ENCODE measurements at regions not wholly inside any gene's neighbourhood (a gene's known extent, or its start where the extent isn't known, plus 50 kb on each side); places are given as distances from the start of the nearest gene placed in this dataset.

GRCh38 chr5:2217219-2217618 is 334.5 kb upstream of the IRX4 start:
- no peak for TF ChIP-seq CTCF (IDR thresholded peaks at IDR 0.05)
- no peak overlapping the region for H3K27ac Mint-ChIP-seq
- H3K27me3 Mint-ChIP-seq (ENCODE audit: low read depth, poor library complexity), result peaks cover 41% of the 10 kb centered on the region
- H3K36me3 Mint-ChIP-seq (ENCODE audit: low read depth), result no peaks in the 10 kb centered on the region
- no peak overlapping the region for H3K4me3 Mint-ChIP-seq
- no peaks in the 10 kb centered on the region for H3K4me1 Mint-ChIP-seq
- DNase-seq, result no peak
- H3K9me3 Mint-ChIP-seq, result peaks cover 6% of the 10 kb centered on the region

GRCh38 chr5:2214910-2215590 is 332.3 kb upstream of the IRX4 start:
- no peak for DNase-seq
- Mint-ChIP-seq H3K36me3 (ENCODE audit: low read depth) (no peaks in the 10 kb centered on the region), H3K4me3 (no peak overlapping the region), H3K9me3 (peaks cover 6% of the 10 kb centered on the region), H3K4me1 (no peaks in the 10 kb centered on the region), H3K27me3 (ENCODE audit: low read depth, poor library complexity) (peaks cover 43% of the 10 kb centered on the region), H3K27ac (no peak overlapping the region)
- TF ChIP-seq CTCF (IDR thresholded peaks at IDR 0.05), result no peak

GRCh38 chr5:2213121-2213730 is 330.5 kb upstream of the IRX4 start:
- no peaks in the 10 kb centered on the region for H3K9me3 Mint-ChIP-seq
- H3K27me3 Mint-ChIP-seq (ENCODE audit: low read depth, poor library complexity), result peaks cover 36% of the 10 kb centered on the region
- H3K4me1 Mint-ChIP-seq, result no peaks in the 10 kb centered on the region
- DNase-seq, result no peak
- TF ChIP-seq CTCF (IDR thresholded peaks at IDR 0.05), result no peak
- no peaks in the 10 kb centered on the region for H3K36me3 Mint-ChIP-seq (ENCODE audit: low read depth)
- no peak overlapping the region for H3K27ac Mint-ChIP-seq
- no peak overlapping the region for H3K4me3 Mint-ChIP-seq

- Mint-ChIP-seq H3K9me3 (no peaks in the 10 kb centered on the region), H3K27ac (no peak overlapping the region), H3K4me3 (no peak overlapping the region), H3K4me1 (no peaks in the 10 kb centered on the region), H3K27me3 (ENCODE audit: low read depth, poor library complexity) (peaks cover 36% of the 10 kb centered on the region), H3K36me3 (ENCODE audit: low read depth) (no peaks in the 10 kb centered on the region)
- no peak for DNase-seq
- no peak for TF ChIP-seq CTCF (IDR thresholded peaks at IDR 0.05)
Observed at GRCh38 chr5:2212481-2212880, 329.8 kb upstream of the IRX4 start.

- no peaks in the 10 kb centered on the region for H3K36me3 Mint-ChIP-seq (ENCODE audit: low read depth)
- H3K4me3 Mint-ChIP-seq, result no peak overlapping the region
- DNase-seq, result no peak
- H3K27me3 Mint-ChIP-seq (ENCODE audit: low read depth, poor library complexity), result peaks cover 43% of the 10 kb centered on the region
- H3K27ac Mint-ChIP-seq, result no peak overlapping the region
- no peak for TF ChIP-seq CTCF (IDR thresholded peaks at IDR 0.05)
- peaks cover 3% of the 10 kb centered on the region for H3K9me3 Mint-ChIP-seq
- H3K4me1 Mint-ChIP-seq, result peaks cover 17% of the 10 kb centered on the region
Observed at GRCh38 chr5:2208239-2208544, 325.5 kb upstream of the IRX4 start.
